Stomach (tissue), 8 donors: ENCODE measurements at regions not wholly inside any gene's neighbourhood (a gene's known extent, or its start where the extent isn't known, plus 50 kb on each side); places are given as distances from the start of the nearest gene placed in this dataset.

ENCODE experiments used
- DNase-seq, 2 donors: peaks; one replicate each; pipeline versions ENCODE4 v3.0.0 to v3.0.0-alpha.2; 2013 to 2019
- H3K27ac ChIP-seq, 5 donors: fragments of 200-600 bp in 4 of 5; sonication (generic) in 4 of 5; one replicate each; pipeline ENCODE4 v1.5.1; 2013 to 2019; ENCODE audit warnings: mild to moderate bottlenecking in 1 of 5, moderate library complexity in 1 of 5
- H3K27me3 ChIP-seq, 3 donors: fragments of 200-600 bp; sonication (generic); one replicate each; pipeline ENCODE4 v1.5.1; 2017 to 2019; ENCODE audit warnings: mixed run types in 1 of 3
- H3K36me3 ChIP-seq, 4 donors: fragments of 200-600 bp; sonication (generic); 1 replicate in 3 of 4; 2 replicates in 1 of 4; pipeline ENCODE4 v1.5.1; 2016 to 2019
- H3K4me1 ChIP-seq, 4 donors: fragments of 200-600 bp; sonication (generic); one replicate each; pipeline ENCODE4 v1.5.1; 2016 to 2019
- H3K4me3 ChIP-seq, 4 donors: fragments of 200-600 bp; sonication (generic) in 3 of 4; one replicate each; pipeline ENCODE4 v1.5.1; 2016 to 2019; ENCODE audit warnings: mild to moderate bottlenecking in 1 of 4
- H3K9me3 ChIP-seq, 4 donors: fragments of 200-600 bp; sonication (generic); one replicate each; pipeline ENCODE4 v1.5.1; 2016 to 2019
- EP300 ChIP-seq: sonication (generic); formaldehyde crosslinking; IDR thresholded peaks from one replicate; pipeline ENCODE4 v1.6.1; 2017; ENCODE audit warnings: antibody characterized with exemption
- POLR2A ChIP-seq, 4 donors: fragments of 450-650 bp; IDR thresholded peaks; one replicate each; pipeline ENCODE4 v1.6.1; 2016; ENCODE audit warnings: antibody characterized with exemption in 4 of 4, control low read depth in 2 of 4, mild to moderate bottlenecking in 1 of 4, moderate library complexity in 1 of 4
- POLR2AphosphoS5 ChIP-seq, 3 donors: sonication (generic); formaldehyde crosslinking; IDR thresholded peaks; one replicate each; pipeline ENCODE4 v1.6.1; 2016; ENCODE audit warnings: antibody characterized with exemption in 3 of 3
- WGBS, 5 donors: extraction: QIAGEN DNeasy Blood & Tissue Kit in 3 of 5; methylation state at CpG; one replicate each; pipeline versions ENCODE4 v1.1.5 to v1.1.7; 2013 to 2018; 5-methylcytosine and 5-hydroxymethylcytosine counted together
- intact Hi-C: fragments of 100-400 bp; cut with DNase I; formaldehyde crosslinking; loops from one replicate; pipeline ENCODE4 v1.15.1; 2023; ENCODE audit warnings: low total_unique reads
- TF ChIP-seq, protein P1 (sequence below), 7 experiments: fragments of 450-650 bp in 4 of 7; fragments of 200-600 bp in 3 of 7; sonication (generic) in 3 of 7; IDR thresholded peaks; one replicate each; pipeline ENCODE4 v1.5.1; 2016 to 2019; ENCODE audit warnings: antibody characterized with exemption in 7 of 7, control low read depth in 2 of 7, mild to moderate bottlenecking in 1 of 7
- donor health status: healthy with polysubstance abuse.
- donor health status: Bipolar disorder and iron deficiency.
- donor health status: healthy.

DNA sequence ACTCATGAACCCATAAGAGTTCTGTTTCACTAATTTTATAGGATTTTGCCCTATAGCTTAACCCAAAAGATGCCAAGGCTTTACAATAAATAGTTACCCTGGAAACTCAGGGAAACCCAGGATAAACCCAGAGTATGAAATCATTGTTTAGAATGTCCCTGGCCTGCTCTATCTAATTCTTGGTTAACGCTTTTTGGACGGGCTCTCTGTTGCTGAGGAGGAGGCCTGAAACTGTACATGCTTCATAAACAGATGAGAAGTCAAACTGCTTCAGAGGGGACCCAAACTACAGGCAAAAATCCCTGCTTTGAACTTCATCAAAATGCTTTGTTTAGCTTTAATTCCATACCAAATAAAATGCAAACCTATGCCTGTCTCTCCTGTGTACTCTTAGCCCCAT, 291.9 kb downstream of the SH3GL2 start:
- TF ChIP-seq EP300: no peak
- TF ChIP-seq, protein P1, sequence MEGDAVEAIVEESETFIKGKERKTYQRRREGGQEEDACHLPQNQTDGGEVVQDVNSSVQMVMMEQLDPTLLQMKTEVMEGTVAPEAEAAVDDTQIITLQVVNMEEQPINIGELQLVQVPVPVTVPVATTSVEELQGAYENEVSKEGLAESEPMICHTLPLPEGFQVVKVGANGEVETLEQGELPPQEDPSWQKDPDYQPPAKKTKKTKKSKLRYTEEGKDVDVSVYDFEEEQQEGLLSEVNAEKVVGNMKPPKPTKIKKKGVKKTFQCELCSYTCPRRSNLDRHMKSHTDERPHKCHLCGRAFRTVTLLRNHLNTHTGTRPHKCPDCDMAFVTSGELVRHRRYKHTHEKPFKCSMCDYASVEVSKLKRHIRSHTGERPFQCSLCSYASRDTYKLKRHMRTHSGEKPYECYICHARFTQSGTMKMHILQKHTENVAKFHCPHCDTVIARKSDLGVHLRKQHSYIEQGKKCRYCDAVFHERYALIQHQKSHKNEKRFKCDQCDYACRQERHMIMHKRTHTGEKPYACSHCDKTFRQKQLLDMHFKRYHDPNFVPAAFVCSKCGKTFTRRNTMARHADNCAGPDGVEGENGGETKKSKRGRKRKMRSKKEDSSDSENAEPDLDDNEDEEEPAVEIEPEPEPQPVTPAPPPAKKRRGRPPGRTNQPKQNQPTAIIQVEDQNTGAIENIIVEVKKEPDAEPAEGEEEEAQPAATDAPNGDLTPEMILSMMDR (IDR thresholded peaks at IDR 0.05): no peak
- no peak for TF ChIP-seq POLR2A (IDR thresholded peaks at IDR 0.05)
- no peak for TF ChIP-seq POLR2AphosphoS5 (IDR thresholded peaks at IDR 0.05)
- WGBS, 5 donors: 48 to 82% (median 74%) methylated on average over 2 of the region's 2 CpGs
- intact Hi-C loops: no loop called here
- Histone ChIP-seq H3K9me3 (peaks cover 0 to 6% (median 0%) of the 10 kb centered on the region in 4 donors), H3K27me3 (no peaks in the 10 kb centered on the region), H3K4me1 (no peaks in the 10 kb centered on the region), H3K27ac (no peak overlapping the region), H3K4me3 (no peak overlapping the region), H3K36me3 (no peaks in the 10 kb centered on the region)
- peak in 1 of 2 donors; percentile 24 for DNase-seq

DNA sequence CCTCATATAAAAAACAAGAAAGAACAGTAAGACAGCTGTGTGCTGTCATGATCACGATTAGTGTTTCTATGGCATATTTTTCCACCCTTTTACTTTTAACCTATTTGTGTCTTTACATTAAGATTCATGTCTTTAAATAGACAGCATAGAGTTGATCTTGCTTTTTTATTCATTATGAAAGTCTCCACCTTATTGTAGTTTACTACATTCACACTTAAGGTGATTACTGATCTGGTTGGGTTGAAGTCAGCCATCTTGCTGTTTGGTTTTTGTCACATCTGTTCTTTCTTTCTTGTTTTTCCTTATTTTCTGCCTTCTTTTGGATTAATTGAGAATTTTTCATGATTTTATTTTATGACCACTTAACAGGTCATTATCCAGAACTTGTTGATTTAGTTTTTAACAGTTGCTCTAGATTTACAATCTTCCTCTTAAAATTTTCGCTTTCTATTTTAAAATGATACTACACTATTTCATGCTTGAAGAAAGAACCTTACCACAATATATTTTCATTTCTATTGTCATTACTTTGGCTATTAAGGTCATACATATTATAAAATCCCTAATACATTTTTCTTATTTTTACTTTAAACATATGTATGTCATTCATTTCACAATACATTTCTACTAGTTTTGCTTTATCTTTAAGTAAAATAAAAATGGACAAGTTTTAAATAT, 292.5 kb downstream of the SH3GL2 start:
- Histone ChIP-seq H3K36me3 (no peaks in the 10 kb centered on the region), H3K27ac (no peak overlapping the region), H3K4me1 (no peaks in the 10 kb centered on the region), H3K27me3 (no peaks in the 10 kb centered on the region), H3K9me3 (peaks cover 0 to 6% (median 0%) of the 10 kb centered on the region in 4 donors), H3K4me3 (no peak overlapping the region)
- DNase-seq: no peak
- TF ChIP-seq EP300 (no peak), POLR2A (IDR thresholded peaks at IDR 0.05) (no peak), POLR2AphosphoS5 (IDR thresholded peaks at IDR 0.05) (no peak)
- TF ChIP-seq, protein P1 (IDR thresholded peaks at IDR 0.05): no peak
- intact Hi-C loops: no loop called here
- WGBS, 5 donors: 73 to 91% (median 85%) methylated on average over 2 of the region's 2 CpGs

DNA sequence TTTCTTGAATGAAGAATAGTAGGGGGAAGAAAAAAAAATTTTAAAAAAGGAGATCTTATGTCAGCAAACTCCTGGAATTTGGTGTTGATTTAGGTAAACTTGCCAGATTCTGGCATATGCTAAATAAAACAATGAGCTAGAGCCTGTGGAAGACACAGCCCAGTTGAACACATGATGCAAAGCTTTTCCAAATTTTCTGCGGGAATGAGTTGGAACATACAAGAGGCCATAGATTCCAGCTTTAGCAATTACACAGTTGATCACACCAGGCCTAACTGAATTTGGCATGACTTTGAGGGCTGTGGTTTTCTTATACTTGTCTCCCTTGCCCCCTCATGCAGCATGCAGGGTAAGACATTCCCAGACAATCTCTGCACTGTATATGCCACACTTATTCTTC, 297.0 kb downstream of the SH3GL2 start:
- Histone ChIP-seq H3K27ac (no peak overlapping the region), H3K9me3 (peaks cover 0 to 6% (median 0%) of the 10 kb centered on the region in 4 donors), H3K36me3 (no peaks in the 10 kb centered on the region), H3K4me3 (no peak overlapping the region), H3K27me3 (no peaks in the 10 kb centered on the region), H3K4me1 (no peaks in the 10 kb centered on the region)
- DNase-seq: no peak
- TF ChIP-seq, protein P1 (IDR thresholded peaks at IDR 0.05): no peak
- no peak for TF ChIP-seq EP300
- TF ChIP-seq POLR2AphosphoS5 (IDR thresholded peaks at IDR 0.05): no peak
- TF ChIP-seq POLR2A (IDR thresholded peaks at IDR 0.05): no peak
- intact Hi-C loops: no loop called here
- WGBS, 5 donors: 67 to 100% (median 81%) methylated on average over 1 of the region's 1 CpG

DNA sequence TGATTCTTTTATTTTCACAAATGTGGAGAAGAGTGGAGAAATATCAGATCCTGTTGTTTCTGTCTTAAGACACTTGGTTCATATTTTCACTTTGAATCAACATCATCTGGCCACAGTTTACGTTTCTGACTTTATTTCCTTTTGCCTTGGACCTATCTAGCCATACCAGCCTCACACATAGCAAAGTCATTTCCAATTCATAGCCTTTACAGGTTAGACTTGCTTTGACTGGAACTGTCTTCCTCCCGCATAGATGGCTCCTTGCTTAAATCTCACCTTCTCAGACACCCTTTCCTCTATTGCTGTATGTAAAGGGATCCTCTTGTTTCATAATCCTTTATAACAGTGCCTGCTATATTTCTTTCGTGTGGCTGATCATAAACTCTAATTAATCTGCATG, 297.8 kb downstream of the SH3GL2 start:
- 79 to 88% (median 86%) methylated on average over 3 of the region's 3 CpGs for WGBS, 5 donors
- intact Hi-C loops: no loop called here
- Histone ChIP-seq H3K36me3 (no peaks in the 10 kb centered on the region), H3K27me3 (no peaks in the 10 kb centered on the region), H3K4me3 (no peak overlapping the region), H3K27ac (no peak overlapping the region), H3K4me1 (peaks cover 0 to 3% (median 0%) of the 10 kb centered on the region in 4 donors), H3K9me3 (peaks cover 0 to 6% (median 0%) of the 10 kb centered on the region in 4 donors)
- TF ChIP-seq, protein P1 (IDR thresholded peaks at IDR 0.05): no peak
- no peak for TF ChIP-seq POLR2A (IDR thresholded peaks at IDR 0.05)
- TF ChIP-seq EP300: no peak
- no peak for TF ChIP-seq POLR2AphosphoS5 (IDR thresholded peaks at IDR 0.05)
- DNase-seq: no peak
